ENCODE measurements at regions not wholly inside any gene's neighbourhood (a gene's known extent, or its start where the extent isn't known, plus 50 kb on each side); places are given as distances from the start of the nearest gene placed in this dataset.

- Histone ChIP-seq H3K27ac (ENCODE audit: low read depth, low read length) (no peak overlapping the region), H3K4me2 (ENCODE audit: low read length) (no peak overlapping the region), H3K79me2 (ENCODE audit: control insufficient read depth, low read length) (no peaks in the 10 kb centered on the region), H3K9me2 (replicated peaks; ENCODE audit: control insufficient read depth, low read length) (no peaks in the 10 kb centered on the region), H4K20me1 (ENCODE audit: control insufficient read depth, insufficient read depth, low read depth, low read length) (no peaks in the 10 kb centered on the region), H3K27me3 (ENCODE audit: control insufficient read depth, low read length) (no peaks in the 10 kb centered on the region), H3K36me3 (ENCODE audit: control insufficient read depth, low read length) (no peaks in the 10 kb centered on the region), H3K4me3 (ENCODE audit: low read length) (no peak overlapping the region), H3K4me1 (ENCODE audit: control insufficient read depth, low read length) (no peaks in the 10 kb centered on the region), H3F3A (ENCODE audit: control insufficient read depth, insufficient read depth) (no peaks in the 10 kb centered on the region), H3K9me3 (ENCODE audit: control insufficient read depth, insufficient read depth, low read length) (no peaks in the 10 kb centered on the region)
- no peak for TF ChIP-seq CTCF (IDR thresholded peaks at IDR 0.05; ENCODE audit: low read depth, low read length, poor library complexity, severe bottlenecking)
- no peak for TF ChIP-seq EZH2phosphoT487 (IDR thresholded peaks at IDR 0.05; ENCODE audit: borderline replicate concordance, low read length)
Measured at GRCh38 chr15:39357480-39358268, 223.2 kb upstream of the THBS1 start.

- no peaks in the 10 kb centered on the region for H3K27me3 ChIP-seq (ENCODE audit: control insufficient read depth, low read length)
- H3K36me3 ChIP-seq (ENCODE audit: control insufficient read depth, low read length): no peaks in the 10 kb centered on the region
- no peaks in the 10 kb centered on the region for H3K9me3 ChIP-seq (ENCODE audit: control insufficient read depth, insufficient read depth, low read length)
- H3K4me3 ChIP-seq (ENCODE audit: low read length): no peak overlapping the region
- no peaks in the 10 kb centered on the region for H3K4me1 ChIP-seq (ENCODE audit: control insufficient read depth, low read length)
- no peaks in the 10 kb centered on the region for H4K20me1 ChIP-seq (ENCODE audit: control insufficient read depth, insufficient read depth, low read depth, low read length)
- H3F3A ChIP-seq (ENCODE audit: control insufficient read depth, insufficient read depth): no peaks in the 10 kb centered on the region
- no peak overlapping the region for H3K4me2 ChIP-seq (ENCODE audit: low read length)
- no peaks in the 10 kb centered on the region for H3K79me2 ChIP-seq (ENCODE audit: control insufficient read depth, low read length)
- TF ChIP-seq CTCF (IDR thresholded peaks at IDR 0.05; ENCODE audit: low read depth, low read length, poor library complexity, severe bottlenecking) (no peak), EZH2phosphoT487 (IDR thresholded peaks at IDR 0.05; ENCODE audit: borderline replicate concordance, low read length) (no peak)
- H3K9me2 ChIP-seq (replicated peaks; ENCODE audit: control insufficient read depth, low read length): no peaks in the 10 kb centered on the region
- H3K27ac ChIP-seq (ENCODE audit: low read depth, low read length): no peak overlapping the region
Measured at GRCh38 chr15:39358441-39359041, 222.3 kb upstream of the THBS1 start.

GRCh38 chr15:39359771-39360170 is 221.1 kb upstream of the THBS1 start:
- H3K4me1 ChIP-seq (ENCODE audit: control insufficient read depth, low read length): no peaks in the 10 kb centered on the region

More at GRCh38 chr15:39359771-39360170, 221.1 kb upstream of the THBS1 start:
- TF ChIP-seq CTCF (IDR thresholded peaks at IDR 0.05; ENCODE audit: low read depth, low read length, poor library complexity, severe bottlenecking) (no peak), EZH2phosphoT487 (IDR thresholded peaks at IDR 0.05; ENCODE audit: borderline replicate concordance, low read length) (no peak)
- Histone ChIP-seq H4K20me1 (ENCODE audit: control insufficient read depth, insufficient read depth, low read depth, low read length) (no peaks in the 10 kb centered on the region), H3K27me3 (ENCODE audit: control insufficient read depth, low read length) (no peaks in the 10 kb centered on the region), H3K9me2 (replicated peaks; ENCODE audit: control insufficient read depth, low read length) (no peaks in the 10 kb centered on the region), H3K79me2 (ENCODE audit: control insufficient read depth, low read length) (no peaks in the 10 kb centered on the region), H3K4me2 (ENCODE audit: low read length) (no peak overlapping the region), H3K27ac (ENCODE audit: low read depth, low read length) (no peak overlapping the region), H3F3A (ENCODE audit: control insufficient read depth, insufficient read depth) (no peaks in the 10 kb centered on the region), H3K4me3 (ENCODE audit: low read length) (no peak overlapping the region), H3K9me3 (ENCODE audit: control insufficient read depth, insufficient read depth, low read length) (no peaks in the 10 kb centered on the region), H3K36me3 (ENCODE audit: control insufficient read depth, low read length) (no peaks in the 10 kb centered on the region)
